Gastrocnemius medialis (tissue), 4 donors: ENCODE measurements at regions not wholly inside any gene's neighbourhood (a gene's known extent, or its start where the extent isn't known, plus 50 kb on each side); places are given as distances from the start of the nearest gene placed in this dataset.

Source experiments
- POLR2A ChIP-seq, 2 donors: fragments of 450-650 bp; IDR thresholded peaks; one replicate each; pipeline ENCODE4 v1.6.1; 2017; ENCODE audit warnings: antibody characterized with exemption in 2 of 2, mild to moderate bottlenecking in 2 of 2, moderate library complexity in 2 of 2
- TF ChIP-seq, protein P1 (sequence below), 5 experiments: fragments of 450-650 bp in 3 of 5; fragments of 200-600 bp in 2 of 5; sonication (generic) in 2 of 5; IDR thresholded peaks in 4 of 5; conservative IDR thresholded peaks in 1 of 5; 1 replicate in 4 of 5; 2 replicates in 1 of 5; pipeline ENCODE4 v1.5.1; 2016 to 2019; ENCODE audit warnings: antibody characterized with exemption in 5 of 5, mild to moderate bottlenecking in 3 of 5, moderate library complexity in 3 of 5

DNA sequence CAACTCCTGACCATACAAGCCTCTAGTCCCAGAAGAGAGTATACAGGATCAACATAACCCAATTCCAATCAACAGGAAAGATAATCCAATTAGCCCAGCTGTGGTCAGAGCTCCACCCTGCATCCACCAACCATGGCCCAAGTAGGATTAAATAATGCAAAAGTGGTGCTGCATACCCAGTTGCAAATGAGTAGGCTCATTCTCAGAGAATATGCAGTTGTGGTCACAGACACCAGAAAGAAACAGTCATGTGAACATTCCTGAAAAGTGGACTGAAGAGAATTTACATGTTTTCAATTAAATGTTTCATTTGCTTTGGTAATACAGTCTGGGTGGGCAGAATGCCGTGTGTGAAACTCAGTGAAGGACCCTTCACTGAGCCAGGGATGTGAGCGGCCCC, 167.2 kb upstream of the BMP4 start:
- TF ChIP-seq, protein P1, sequence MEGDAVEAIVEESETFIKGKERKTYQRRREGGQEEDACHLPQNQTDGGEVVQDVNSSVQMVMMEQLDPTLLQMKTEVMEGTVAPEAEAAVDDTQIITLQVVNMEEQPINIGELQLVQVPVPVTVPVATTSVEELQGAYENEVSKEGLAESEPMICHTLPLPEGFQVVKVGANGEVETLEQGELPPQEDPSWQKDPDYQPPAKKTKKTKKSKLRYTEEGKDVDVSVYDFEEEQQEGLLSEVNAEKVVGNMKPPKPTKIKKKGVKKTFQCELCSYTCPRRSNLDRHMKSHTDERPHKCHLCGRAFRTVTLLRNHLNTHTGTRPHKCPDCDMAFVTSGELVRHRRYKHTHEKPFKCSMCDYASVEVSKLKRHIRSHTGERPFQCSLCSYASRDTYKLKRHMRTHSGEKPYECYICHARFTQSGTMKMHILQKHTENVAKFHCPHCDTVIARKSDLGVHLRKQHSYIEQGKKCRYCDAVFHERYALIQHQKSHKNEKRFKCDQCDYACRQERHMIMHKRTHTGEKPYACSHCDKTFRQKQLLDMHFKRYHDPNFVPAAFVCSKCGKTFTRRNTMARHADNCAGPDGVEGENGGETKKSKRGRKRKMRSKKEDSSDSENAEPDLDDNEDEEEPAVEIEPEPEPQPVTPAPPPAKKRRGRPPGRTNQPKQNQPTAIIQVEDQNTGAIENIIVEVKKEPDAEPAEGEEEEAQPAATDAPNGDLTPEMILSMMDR (IDR thresholded peaks at IDR 0.05 in 4 of 5, conservative IDR thresholded peaks at IDR 0.05 in 1 of 5): no peak
- no peak for TF ChIP-seq POLR2A (IDR thresholded peaks at IDR 0.05)
